ENCODE measurements at regions not wholly inside any gene's neighbourhood (a gene's known extent, or its start where the extent isn't known, plus 50 kb on each side); places are given as distances from the start of the nearest gene placed in this dataset.

- Mint-ChIP-seq H3K27me3 (peaks cover 2% of the 10 kb centered on the region), H3K4me1 (no peaks in the 10 kb centered on the region), H3K4me3 (no peak overlapping the region), H3K27ac (no peak overlapping the region), H3K9me3 (no peaks in the 10 kb centered on the region), H3K36me3 (no peaks in the 10 kb centered on the region)
Observed at GRCh38 chr2:45337481-45337880, 273.6 kb downstream of the SRBD1 start.

GRCh38 chr2:45334205-45334604, 276.9 kb downstream of the SRBD1 start:
- Mint-ChIP-seq H3K36me3 (no peaks in the 10 kb centered on the region), H3K27me3 (peaks cover 3% of the 10 kb centered on the region), H3K4me3 (no peak overlapping the region), H3K9me3 (no peaks in the 10 kb centered on the region), H3K27ac (no peak overlapping the region), H3K4me1 (no peaks in the 10 kb centered on the region)

- Mint-ChIP-seq H3K9me3 (no peaks in the 10 kb centered on the region), H3K36me3 (no peaks in the 10 kb centered on the region), H3K27ac (no peak overlapping the region), H3K27me3 (peaks cover 1% of the 10 kb centered on the region), H3K4me1 (no peaks in the 10 kb centered on the region), H3K4me3 (no peak overlapping the region)
Observed at GRCh38 chr2:45332567-45332966, 278.5 kb downstream of the SRBD1 start.

GRCh38 chr2:45332094-45332493, 279.0 kb downstream of the SRBD1 start:
- Mint-ChIP-seq H3K36me3 (no peaks in the 10 kb centered on the region), H3K4me3 (no peak overlapping the region), H3K27ac (no peak overlapping the region), H3K9me3 (no peaks in the 10 kb centered on the region), H3K27me3 (peaks cover 1% of the 10 kb centered on the region), H3K4me1 (no peaks in the 10 kb centered on the region)

DNA sequence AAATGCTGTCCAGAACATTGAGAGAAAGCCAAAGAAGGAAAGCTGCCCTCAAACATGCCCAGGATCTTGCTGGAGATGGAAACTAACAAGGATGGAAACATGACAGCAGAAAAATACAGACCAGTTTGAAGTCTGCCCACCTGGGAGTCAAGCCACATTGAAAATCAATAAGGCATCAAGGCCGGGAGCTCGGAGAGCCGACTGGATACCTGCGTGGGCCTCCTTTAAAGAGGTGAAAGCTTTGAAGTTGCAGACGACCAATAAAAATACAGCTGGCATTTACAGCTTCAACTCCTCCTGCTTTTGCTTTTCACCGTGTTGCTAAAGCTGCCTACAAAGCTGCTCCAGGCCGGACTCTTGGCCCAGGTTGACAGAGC, 279.7 kb downstream of the SRBD1 start:
- Mint-ChIP-seq H3K4me3 (no peak overlapping the region), H3K9me3 (no peaks in the 10 kb centered on the region), H3K27me3 (peaks cover 1% of the 10 kb centered on the region), H3K36me3 (no peaks in the 10 kb centered on the region), H3K27ac (no peak overlapping the region), H3K4me1 (no peaks in the 10 kb centered on the region)

DNA sequence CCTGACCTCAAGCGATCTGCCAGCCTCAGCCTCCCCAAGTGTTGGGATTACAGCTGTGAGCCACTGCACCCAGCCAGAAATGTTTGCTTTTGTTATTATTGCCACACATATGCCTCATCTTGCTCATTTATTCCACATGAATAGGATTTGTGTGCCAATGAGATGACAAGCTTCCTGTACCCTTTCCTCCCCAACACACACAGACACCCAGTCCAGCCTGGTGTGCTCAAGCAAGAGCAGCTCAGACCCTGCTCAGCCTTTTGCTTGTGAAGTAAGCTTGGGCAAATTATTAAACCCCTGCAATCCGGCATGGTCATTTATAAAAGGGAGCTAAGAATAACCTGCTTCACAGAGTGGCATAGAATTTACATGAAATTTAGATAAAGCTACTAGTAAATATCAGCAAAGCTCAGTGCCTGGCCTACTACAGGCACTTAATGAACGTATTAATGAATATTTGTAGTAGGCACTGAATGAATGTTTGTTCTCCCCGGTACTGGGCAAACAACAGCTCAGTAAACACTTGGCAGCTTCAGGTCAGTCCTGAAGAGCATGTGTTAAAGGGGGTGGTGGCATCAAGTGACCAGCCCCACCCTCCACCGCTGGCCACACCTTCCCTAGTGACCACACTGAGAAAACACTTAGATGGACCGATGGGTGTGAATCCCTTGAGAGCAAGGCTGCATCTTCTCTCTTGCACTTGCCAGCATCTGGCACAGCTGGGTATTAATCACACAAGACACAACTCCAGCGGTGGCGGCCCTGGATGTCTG, 280.2 kb downstream of the SRBD1 start:
- H3K27me3 Mint-ChIP-seq = peaks cover 1% of the 10 kb centered on the region
- H3K36me3 Mint-ChIP-seq = no peaks in the 10 kb centered on the region
- H3K4me3 Mint-ChIP-seq = no peak overlapping the region
- no peaks in the 10 kb centered on the region for H3K4me1 Mint-ChIP-seq
- H3K9me3 Mint-ChIP-seq = no peaks in the 10 kb centered on the region
- no peak overlapping the region for H3K27ac Mint-ChIP-seq

- Mint-ChIP-seq H3K4me1 (no peaks in the 10 kb centered on the region), H3K4me3 (no peak overlapping the region), H3K9me3 (no peaks in the 10 kb centered on the region), H3K27me3 (peaks cover 1% of the 10 kb centered on the region), H3K36me3 (no peaks in the 10 kb centered on the region), H3K27ac (no peak overlapping the region)
Observed at GRCh38 chr2:45330108-45330507, 281.0 kb downstream of the SRBD1 start.

DNA sequence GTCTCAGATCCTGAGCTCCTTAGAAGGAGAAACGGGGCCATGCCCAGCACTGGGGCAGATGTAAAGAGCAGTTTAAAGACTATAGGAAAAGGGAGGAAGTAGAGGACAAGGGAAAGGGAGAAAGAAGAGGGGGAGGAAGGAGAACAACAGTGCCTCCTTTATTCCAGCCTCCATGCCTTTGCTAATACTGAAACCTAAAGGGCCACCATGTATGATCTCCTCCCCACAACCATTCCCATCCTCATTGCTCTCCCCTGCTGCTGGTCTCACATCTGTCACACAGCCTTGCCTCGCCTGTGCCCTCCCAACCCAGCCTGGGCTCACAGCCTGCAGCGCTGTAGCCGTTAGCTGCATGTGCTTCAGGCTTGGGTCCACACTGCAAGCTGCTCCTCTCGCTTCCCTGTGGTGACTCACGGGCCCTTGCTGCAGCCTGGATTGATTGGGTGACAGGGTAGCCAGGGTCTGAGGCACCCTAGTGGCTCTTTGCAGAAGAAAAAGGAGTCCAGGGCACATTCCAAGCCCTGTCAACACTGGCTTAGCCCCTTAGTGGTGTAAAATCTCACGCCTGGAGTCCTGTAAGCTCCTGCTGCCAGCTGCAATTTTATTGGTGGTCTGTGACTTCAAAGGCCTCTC, 281.9 kb downstream of the SRBD1 start:
- Mint-ChIP-seq H3K36me3 (no peaks in the 10 kb centered on the region), H3K27ac (no peak overlapping the region), H3K4me3 (no peak overlapping the region), H3K4me1 (no peaks in the 10 kb centered on the region), H3K27me3 (peaks cover 1% of the 10 kb centered on the region), H3K9me3 (peaks cover under 1% of the 10 kb centered on the region)

- H3K36me3 Mint-ChIP-seq = no peaks in the 10 kb centered on the region
- no peak overlapping the region for H3K4me3 Mint-ChIP-seq
- no peak overlapping the region for H3K27ac Mint-ChIP-seq
- peaks cover 1% of the 10 kb centered on the region for H3K27me3 Mint-ChIP-seq
- H3K4me1 Mint-ChIP-seq = no peaks in the 10 kb centered on the region
- peaks cover 4% of the 10 kb centered on the region for H3K9me3 Mint-ChIP-seq
Observed at GRCh38 chr2:45328264-45328870, 282.7 kb downstream of the SRBD1 start.

- peaks cover 4% of the 10 kb centered on the region for H3K9me3 Mint-ChIP-seq
- peaks cover 4% of the 10 kb centered on the region for H3K27me3 Mint-ChIP-seq
- no peak overlapping the region for H3K27ac Mint-ChIP-seq
- H3K36me3 Mint-ChIP-seq = no peaks in the 10 kb centered on the region
- H3K4me3 Mint-ChIP-seq = no peak overlapping the region
- H3K4me1 Mint-ChIP-seq = no peaks in the 10 kb centered on the region
Observed at GRCh38 chr2:45323344-45323743, 287.7 kb downstream of the SRBD1 start.

GRCh38 chr2:45320956-45321355, 290.1 kb downstream of the SRBD1 start:
- Mint-ChIP-seq H3K4me1 (no peaks in the 10 kb centered on the region), H3K4me3 (no peak overlapping the region), H3K27me3 (peaks cover 4% of the 10 kb centered on the region), H3K9me3 (peaks cover 4% of the 10 kb centered on the region), H3K36me3 (no peaks in the 10 kb centered on the region), H3K27ac (no peak overlapping the region)

DNA sequence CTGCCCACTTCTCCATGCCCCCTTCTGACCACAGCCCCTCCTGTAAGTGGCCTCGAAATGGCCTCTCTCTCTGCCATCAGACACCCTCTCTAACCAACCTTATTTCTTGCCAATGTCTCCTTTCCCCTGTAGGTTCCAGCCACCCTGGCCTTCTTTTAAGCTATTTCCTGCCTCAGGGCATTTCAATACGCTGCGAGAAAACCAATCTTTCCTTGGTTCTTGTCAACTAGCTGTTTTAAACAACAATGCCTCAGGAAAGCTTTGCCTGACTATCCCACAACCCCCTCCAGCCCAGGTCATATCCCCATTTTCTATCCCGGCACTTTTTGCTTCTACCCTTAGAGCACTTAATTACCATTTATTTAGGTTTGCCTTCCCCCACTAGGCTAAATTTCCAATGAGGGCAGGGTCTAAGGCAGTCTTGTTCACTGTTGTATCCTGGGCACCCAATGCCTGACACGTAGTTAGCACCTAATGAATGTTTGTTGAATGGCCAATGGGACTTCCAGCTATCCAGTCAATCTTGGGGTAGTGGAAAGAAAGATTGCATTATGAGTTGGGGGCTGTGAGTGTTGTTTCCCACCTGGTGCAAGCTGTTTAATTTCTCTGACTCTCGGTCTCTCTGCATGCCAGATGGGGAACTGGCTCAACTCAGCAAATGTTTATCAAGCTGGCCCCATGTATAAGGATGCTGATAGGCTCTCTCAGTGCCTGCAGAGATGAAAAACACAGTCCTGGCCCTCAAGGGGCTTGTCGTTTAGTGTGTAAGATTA, 291.2 kb downstream of the SRBD1 start:
- Mint-ChIP-seq H3K4me3 (no peak overlapping the region), H3K4me1 (no peaks in the 10 kb centered on the region), H3K27ac (no peak overlapping the region), H3K9me3 (peaks cover 4% of the 10 kb centered on the region), H3K27me3 (peaks cover 4% of the 10 kb centered on the region), H3K36me3 (no peaks in the 10 kb centered on the region)

DNA sequence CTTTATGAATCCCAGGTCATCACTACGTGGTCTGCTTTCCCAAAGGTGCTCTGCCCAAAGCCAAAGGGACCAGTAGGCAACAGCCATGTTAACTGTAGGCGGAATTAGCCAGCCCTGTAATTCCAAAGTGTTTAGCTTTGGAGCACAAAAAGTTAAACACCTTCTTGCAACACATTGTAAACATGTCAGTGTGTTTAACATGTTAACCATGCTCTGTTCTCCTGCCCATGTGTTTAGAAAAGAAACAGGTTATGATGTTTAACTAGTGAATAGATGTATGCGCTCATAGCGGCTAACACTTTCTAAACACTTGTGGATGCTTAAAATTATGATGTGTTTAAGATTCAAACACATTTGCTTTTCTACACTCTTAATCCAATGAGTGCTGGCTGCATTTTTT, 292.4 kb downstream of the SRBD1 start:
- Mint-ChIP-seq H3K9me3 (no peaks in the 10 kb centered on the region), H3K27me3 (peaks cover 4% of the 10 kb centered on the region), H3K4me3 (no peak overlapping the region), H3K27ac (no peak overlapping the region), H3K36me3 (no peaks in the 10 kb centered on the region), H3K4me1 (no peaks in the 10 kb centered on the region)

DNA sequence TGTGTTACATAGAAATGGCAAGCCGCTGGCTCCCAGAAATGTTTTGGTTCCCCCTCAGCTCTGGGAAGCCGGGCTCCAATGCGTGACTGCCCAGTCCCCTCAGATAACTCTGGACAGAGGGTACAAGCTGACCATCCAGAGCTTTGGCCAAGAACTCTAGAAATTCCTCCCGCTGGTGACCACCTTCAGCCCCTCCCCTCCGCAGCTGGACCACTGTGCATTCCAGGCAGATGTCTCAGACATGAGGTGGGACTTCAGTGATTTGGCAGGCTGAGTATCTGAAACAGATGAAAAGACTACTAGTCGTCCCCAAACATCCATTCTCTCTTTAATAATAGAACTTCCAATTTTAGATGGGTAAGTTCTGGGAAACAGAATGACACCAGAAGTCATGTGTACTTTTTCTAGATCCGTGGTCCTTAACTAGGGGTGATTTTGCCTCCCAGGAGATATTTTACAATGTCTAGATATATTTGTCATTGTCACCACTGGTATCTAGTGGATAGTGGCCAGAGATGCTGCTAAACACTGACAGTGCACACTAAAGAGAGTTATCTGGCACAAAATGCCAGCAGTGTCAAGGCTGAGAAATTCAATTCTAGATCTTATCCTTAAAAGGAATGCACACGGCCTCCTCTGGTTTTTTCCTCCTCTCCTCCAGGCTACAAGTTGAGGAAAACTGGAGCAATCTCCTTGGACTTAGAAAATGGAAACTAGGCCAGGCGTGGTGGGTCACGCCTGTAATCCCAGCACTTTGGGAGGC, 294.3 kb downstream of the SRBD1 start:
- peaks cover 4% of the 10 kb centered on the region for H3K27me3 Mint-ChIP-seq
- H3K4me3 Mint-ChIP-seq = no peak overlapping the region
- H3K36me3 Mint-ChIP-seq = no peaks in the 10 kb centered on the region
- no peaks in the 10 kb centered on the region for H3K9me3 Mint-ChIP-seq
- H3K27ac Mint-ChIP-seq = no peak overlapping the region
- H3K4me1 Mint-ChIP-seq = no peaks in the 10 kb centered on the region

- H3K27me3 Mint-ChIP-seq = peaks cover 4% of the 10 kb centered on the region
Observed at GRCh38 chr2:45315861-45316260, 295.2 kb downstream of the SRBD1 start.

More at GRCh38 chr2:45315861-45316260, 295.2 kb downstream of the SRBD1 start:
- Mint-ChIP-seq H3K4me1 (no peaks in the 10 kb centered on the region), H3K9me3 (no peaks in the 10 kb centered on the region), H3K27ac (no peak overlapping the region), H3K36me3 (no peaks in the 10 kb centered on the region), H3K4me3 (no peak overlapping the region)

Measured in activated naive CD4-positive, alpha-beta T cell treated with anti-CD3 and anti-CD28 coated beads, Interleukin-2, amount 50 U/mL, for 24 hours (primary cell).